GM19351 (cell line): ENCODE measurements at regions not wholly inside any gene's neighbourhood (a gene's known extent, or its start where the extent isn't known, plus 50 kb on each side); places are given as distances from the start of the nearest gene placed in this dataset.

ENCODE experiments used
- ATAC-seq: cut with Tn5 transposase; IDR thresholded peaks from one replicate; pipeline ENCODE4 v1.9.1; 2021; ENCODE audit warnings: mild to moderate bottlenecking, moderate library complexity; ENCODE audit not compliant: unreplicated experiment

GRCh38 chr9:84573083-84573482 is 96.4 kb upstream of the NTRK2 start:
- ATAC-seq, result no peak

- no peak for ATAC-seq
Measured at GRCh38 chr9:84575705-84576104, 93.8 kb upstream of the NTRK2 start.

- no peak for ATAC-seq
Measured at GRCh38 chr9:84583866-84584265, 85.7 kb upstream of the NTRK2 start.

- no peak for ATAC-seq
Measured at GRCh38 chr9:84586662-84587061, 82.9 kb upstream of the NTRK2 start.

- no peak for ATAC-seq
Measured at GRCh38 chr9:84587153-84587552, 82.4 kb upstream of the NTRK2 start.

- ATAC-seq, result no peak
Measured at GRCh38 chr9:84589542-84589941, 80.0 kb upstream of the NTRK2 start.

- ATAC-seq, result no peak
Measured at GRCh38 chr9:84590706-84591105, 78.8 kb upstream of the NTRK2 start.

- no peak for ATAC-seq
Measured at GRCh38 chr9:84592918-84593317, 76.6 kb upstream of the NTRK2 start.

GRCh38 chr9:84593352-84593751 is 76.2 kb upstream of the NTRK2 start:
- ATAC-seq, result no peak

GRCh38 chr9:84597131-84597530 is 72.4 kb upstream of the NTRK2 start:
- peak; percentile 96 for ATAC-seq

- no peak for ATAC-seq
Measured at GRCh38 chr9:84598921-84599636, 70.5 kb upstream of the NTRK2 start.

GRCh38 chr9:84600739-84601138 is 68.8 kb upstream of the NTRK2 start:
- no peak for ATAC-seq

- no peak for ATAC-seq
Measured at GRCh38 chr9:84604223-84604622, 65.3 kb upstream of the NTRK2 start.

- no peak for ATAC-seq
Measured at GRCh38 chr9:84609779-84610178, 59.8 kb upstream of the NTRK2 start.

- no peak for ATAC-seq
Measured at GRCh38 chr9:84613431-84613830, 56.1 kb upstream of the NTRK2 start.

- ATAC-seq, result no peak
Measured at GRCh38 chr9:84615544-84615943, 54.0 kb upstream of the NTRK2 start.

GRCh38 chr9:84617411-84618029 is 52.0 kb upstream of the NTRK2 start:
- ATAC-seq, result no peak
